Cerebellar nuclear complex (tissue), 1 donor: ENCODE measurements at regions not wholly inside any gene's neighbourhood (a gene's known extent, or its start where the extent isn't known, plus 50 kb on each side); places are given as distances from the start of the nearest gene placed in this dataset.
A peak's percentile ranks its signal among the peaks of the same experiment; 100 is the strongest.

Experiments used
- DNase-seq, 2 experiments: peaks; one replicate each; lab custom pipeline; 2025; lab: John Stamatoyannopoulos, UW

GRCh38 chr1:190540366-190540765, 62.7 kb upstream of the BRINP3 start:
- DNase-seq, result no peak

DNA sequence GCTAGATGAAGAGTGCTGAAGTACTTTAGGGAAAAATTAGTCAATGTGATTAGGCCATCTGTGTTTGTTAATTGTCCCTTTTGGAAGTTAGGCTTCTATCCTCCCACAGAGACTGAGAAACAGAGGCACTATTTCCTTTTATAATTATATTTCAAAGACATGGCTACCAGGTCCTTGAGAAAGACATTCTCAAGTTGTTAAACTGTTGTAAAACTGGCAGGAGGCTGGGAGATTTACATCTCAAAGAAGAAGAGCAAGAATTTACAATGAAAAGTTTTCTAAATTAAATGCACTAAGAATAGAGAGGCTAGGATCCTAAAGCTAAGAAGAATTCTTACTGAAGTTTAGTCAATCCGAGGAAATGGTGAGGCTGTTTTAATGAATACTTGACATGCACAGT, 74.0 kb upstream of the BRINP3 start:
- DNase-seq, result no peak

GRCh38 chr1:190560161-190560681, 82.6 kb upstream of the BRINP3 start:
- DNase-seq, result no peak

GRCh38 chr1:190563230-190563629, 85.6 kb upstream of the BRINP3 start:
- no peak for DNase-seq

- DNase-seq, result no peak
Measured at GRCh38 chr1:190564117-190564516, 86.5 kb upstream of the BRINP3 start.

GRCh38 chr1:190578017-190578416, 100.4 kb upstream of the BRINP3 start:
- DNase-seq, result peak; percentile 6 to 53

DNA sequence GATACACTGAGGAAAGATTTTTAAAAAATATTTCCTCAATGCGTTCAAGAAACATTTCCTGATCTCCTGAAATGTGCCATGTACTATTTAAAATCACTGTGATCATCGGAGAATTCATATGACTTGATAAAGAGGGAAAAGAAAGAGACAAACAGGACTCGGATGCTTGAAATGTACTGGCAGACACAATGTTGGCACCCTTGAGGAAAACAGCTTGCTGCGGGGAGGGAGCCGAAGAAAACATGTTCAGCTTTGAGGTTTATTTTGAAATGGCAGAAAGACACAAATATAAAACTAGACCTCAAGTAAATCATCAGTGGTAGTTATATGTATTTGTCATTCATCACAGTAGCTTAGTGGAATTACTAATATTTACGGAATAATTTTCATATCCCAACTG, 100.9 kb upstream of the BRINP3 start:
- DNase-seq, result peak in 1 of 2 experiments; percentile 46

GRCh38 chr1:190579552-190580193, 102.0 kb upstream of the BRINP3 start:
- no peak for DNase-seq

DNA sequence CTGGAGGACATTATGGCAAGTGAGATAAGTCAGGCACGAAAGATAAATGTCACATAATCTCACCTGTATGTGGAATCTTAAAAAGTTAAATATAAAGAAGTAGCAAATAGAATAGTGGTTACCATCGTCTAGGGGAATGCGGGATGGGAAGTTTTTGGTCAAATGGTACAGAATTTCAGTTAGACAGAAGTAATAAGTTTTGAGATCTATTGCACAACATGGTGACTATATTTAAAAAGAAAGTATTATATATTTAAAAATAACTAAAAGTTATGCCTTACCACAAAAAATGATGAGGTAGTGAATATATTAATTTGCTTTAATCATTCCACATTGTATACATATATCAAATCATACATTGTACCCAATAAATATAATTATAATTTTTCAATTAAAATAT, 106.2 kb upstream of the BRINP3 start:
- DNase-seq, result no peak

GRCh38 chr1:190588424-190588823, 110.8 kb upstream of the BRINP3 start:
- no peak for DNase-seq

GRCh38 chr1:190595438-190595837, 117.8 kb upstream of the BRINP3 start:
- no peak for DNase-seq

DNA sequence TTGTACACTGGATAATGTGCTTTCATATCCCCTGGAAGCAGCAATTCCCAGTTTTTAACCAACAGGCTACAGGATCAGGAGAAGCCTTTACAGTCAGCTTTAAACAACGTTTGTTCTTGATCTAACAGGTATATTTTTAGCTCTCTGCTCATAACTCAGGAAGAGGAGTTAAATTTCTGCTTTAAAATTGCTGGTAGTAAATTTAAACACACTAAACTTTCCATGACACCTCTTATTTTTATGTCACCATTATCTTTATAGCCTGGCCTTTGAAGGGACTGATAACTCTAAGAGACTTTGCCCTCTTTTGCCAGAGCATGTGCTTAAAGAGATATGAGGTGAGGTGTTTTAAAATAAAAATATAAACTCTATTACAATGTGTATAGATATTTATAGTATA, 119.6 kb upstream of the BRINP3 start:
- DNase-seq, result no peak

DNA sequence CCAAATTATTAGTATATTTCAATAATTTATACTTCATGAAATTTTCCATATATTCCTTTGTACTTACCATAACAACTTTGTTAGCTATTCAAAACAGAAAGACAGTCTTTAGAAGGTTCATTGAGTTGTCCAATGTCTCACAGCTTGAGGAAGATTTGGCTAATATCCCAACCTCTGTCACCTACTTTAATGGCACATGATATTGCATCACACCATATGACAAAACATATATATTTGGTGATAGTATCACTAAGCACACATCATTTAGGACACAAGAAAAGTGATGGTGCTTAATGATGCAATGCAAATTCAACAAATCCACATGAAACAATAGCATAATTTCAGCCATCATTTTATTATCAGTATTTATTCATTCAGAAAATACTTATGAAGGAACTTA, 122.0 kb upstream of the BRINP3 start:
- DNase-seq, result no peak

DNA sequence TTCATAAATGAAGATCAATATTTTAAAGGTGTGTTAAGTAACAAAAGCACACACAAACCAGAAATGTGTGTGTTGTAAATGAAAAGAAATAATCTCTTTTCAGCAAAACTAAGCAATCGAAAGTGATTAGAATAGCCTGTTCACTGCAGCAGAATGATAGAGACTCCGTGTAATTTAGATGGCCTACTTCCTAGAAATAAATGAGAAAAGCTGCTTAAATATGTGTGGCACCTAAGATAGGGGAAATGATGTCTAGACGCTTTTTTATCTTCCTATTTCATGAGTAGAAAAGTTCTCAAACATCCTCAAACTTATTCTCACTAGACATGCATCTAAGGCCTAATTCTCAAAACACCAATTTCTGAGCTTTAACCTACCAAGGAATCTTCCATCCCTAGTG, 124.7 kb upstream of the BRINP3 start:
- DNase-seq, result no peak

DNA sequence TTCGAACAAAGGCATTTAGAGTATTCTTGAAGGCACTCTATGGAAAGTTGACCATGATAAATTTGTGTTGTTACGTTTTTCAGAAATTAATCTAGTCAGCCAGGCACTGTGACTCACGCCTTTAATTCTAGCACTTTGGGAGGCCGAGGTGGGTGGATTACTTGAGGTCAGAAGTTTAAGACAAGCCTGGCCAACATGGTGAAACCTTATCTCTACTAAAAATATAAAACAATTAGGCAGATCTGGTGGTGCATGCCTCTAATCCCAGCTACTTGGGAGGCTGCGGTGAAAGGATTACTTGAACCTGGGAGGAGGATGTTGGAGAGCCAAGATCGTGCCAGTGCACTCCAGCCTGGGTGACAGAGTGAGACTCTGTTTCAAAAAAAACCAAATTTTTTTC, 130.6 kb upstream of the BRINP3 start:
- DNase-seq, result no peak

DNA sequence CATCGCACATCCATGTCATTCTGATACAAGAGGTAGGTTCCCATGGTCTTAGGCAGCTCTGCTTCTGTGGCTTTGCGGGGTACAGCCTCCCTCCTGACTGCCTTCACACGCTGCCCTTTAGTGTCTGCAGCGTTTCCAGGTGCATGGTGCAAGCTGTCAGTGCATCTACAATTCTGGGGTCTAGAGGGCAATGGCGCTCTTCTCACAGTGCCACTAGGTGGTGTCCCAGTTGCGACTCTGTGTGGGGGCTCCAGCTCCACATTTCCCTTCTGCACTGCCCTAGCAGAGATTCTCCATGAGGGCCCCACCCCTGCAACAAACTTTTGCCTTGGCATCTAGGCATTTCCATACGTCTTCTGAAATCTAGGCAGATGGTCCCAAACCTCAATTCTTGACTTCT, 138.2 kb upstream of the BRINP3 start:
- no peak for DNase-seq

GRCh38 chr1:190616235-190616634, 138.6 kb upstream of the BRINP3 start:
- no peak for DNase-seq

DNA sequence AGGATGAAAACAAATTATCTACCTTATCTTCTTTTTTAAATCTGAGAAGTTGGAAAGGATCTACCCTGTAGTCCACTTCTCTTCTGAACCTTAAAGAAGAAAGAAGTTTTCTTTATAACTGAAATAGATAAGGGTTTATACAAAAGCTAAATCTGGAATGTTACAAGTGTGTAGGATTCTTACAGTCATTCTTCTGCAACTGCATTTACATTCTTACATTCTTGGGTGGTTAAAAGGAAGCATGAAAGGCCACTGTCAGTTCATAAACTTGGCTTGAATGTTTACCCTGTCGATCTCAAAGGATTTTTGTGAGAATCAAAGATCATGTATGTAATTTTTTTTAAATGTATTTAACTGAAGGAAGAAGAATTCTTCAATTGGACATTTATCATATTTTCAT, 142.1 kb upstream of the BRINP3 start:
- no peak for DNase-seq

DNA sequence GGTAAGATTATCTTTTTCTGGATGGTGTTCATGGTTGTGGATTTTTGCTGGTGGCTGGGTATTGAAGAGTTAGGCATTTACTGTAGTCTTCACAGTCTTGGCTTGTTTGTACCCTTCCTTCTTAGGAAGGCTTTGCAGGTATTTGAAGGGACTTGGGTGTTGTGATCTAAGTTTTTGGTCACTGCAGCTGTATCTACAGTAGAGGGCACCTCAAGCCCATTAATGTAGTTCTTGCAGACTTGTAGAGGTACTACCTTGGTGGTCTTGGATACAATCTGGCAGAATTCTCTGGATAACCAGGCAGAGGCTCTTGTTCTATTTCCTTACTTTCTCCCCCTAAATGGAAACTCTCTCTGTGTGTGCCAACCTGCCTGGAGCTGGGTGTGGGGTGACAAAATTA, 155.8 kb upstream of the BRINP3 start:
- no peak for DNase-seq

DNA sequence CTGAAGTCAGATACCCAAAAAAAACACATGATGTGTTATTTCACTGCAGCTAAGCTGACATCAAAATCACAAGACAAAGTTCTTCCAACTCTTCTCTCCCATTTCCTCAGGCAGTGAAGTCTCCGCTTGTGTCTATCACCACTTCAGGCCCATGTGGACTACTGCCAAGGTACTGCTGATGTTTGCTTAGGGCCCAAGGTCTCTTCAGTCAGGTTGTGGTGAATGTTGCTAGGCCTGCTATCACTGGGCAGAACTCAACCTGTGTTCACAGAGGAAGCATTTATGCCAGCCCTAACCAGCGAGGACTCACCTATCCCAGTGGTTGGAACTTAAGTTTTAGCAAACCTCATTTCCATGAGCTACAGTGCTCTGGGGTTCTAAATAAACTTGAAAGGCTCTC, 156.5 kb upstream of the BRINP3 start:
- no peak for DNase-seq

DNA sequence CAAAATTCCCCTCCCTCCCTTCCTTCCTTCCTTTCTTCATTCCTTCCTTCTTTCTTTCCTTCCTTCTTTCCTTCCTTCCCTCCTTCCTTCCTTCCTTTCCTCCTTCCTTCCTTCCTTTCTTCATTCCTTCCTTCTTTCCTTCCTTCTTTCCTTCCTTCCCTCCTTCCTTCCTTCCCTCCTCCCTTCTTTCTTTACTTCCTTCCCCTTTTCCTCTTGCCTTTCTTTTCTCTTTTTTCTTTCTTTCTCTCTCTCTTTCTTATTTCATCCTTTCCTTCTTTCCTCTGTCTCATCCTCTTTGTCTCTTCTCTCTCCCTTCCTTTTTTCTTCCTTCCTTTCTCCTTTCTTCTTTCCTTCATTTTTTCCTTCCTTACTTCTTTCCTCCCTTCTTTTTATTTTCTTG, 171.9 kb upstream of the BRINP3 start:
- DNase-seq, result no peak

DNA sequence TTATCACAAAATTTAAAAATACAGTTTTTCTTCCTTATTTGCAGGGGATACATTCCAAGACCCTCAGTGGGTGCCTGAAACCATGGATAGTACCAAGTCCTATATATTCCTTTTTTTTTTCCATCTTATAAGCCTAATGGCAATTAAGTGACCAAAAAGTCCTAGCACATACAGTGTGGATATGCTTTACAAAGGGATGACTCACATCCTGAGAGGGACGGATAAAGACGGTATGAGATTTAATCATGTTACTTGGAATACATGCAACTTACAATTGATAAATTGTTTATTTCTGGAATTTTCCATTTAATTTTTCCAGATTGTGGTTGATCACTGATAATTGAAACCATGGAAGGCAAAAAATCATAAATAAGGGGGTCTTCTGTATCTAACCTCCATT, 181.2 kb upstream of the BRINP3 start:
- no peak for DNase-seq

- no peak for DNase-seq
Measured at GRCh38 chr1:190663962-190664361, 186.3 kb upstream of the BRINP3 start.

- no peak for DNase-seq
Measured at GRCh38 chr1:190665045-190665444, 187.4 kb upstream of the BRINP3 start.
